Neural cell (in vitro differentiated cells): ENCODE measurements at regions not wholly inside any gene's neighbourhood (a gene's known extent, or its start where the extent isn't known, plus 50 kb on each side); places are given as distances from the start of the nearest gene placed in this dataset.

Experiments used
- H2AFZ ChIP-seq: fragments of 200-600, 300-800 bp; sonication (generic), shearing (Covaris generic); 2 replicates; pipeline ENCODE4 v1.6.0; 2014; ENCODE audit warnings: low read depth, mild to moderate bottlenecking, antibody characterized with exemption, low read length, moderate library complexity
- H3F3A ChIP-seq: fragments of 200-600 bp; shearing (Covaris generic); 2 replicates; pipeline ENCODE4 v1.6.1; 2016; ENCODE audit warnings: mild to moderate bottlenecking, moderate library complexity, mixed read lengths, antibody characterized with exemption, low read length; ENCODE audit not compliant: insufficient read depth, poor library complexity, severe bottlenecking
- H3K27ac ChIP-seq: fragments of 200-600, 300-800 bp; sonication (generic), shearing (Covaris generic); 2 replicates; pipeline ENCODE4 v1.5.1; 2014; ENCODE audit warnings: mild to moderate bottlenecking, low read length, moderate library complexity
- H3K27me3 ChIP-seq: fragments of 300-800, 200-600 bp; sonication (generic), shearing (Covaris generic); 2 replicates; pipeline ENCODE4 v1.6.0; 2014; ENCODE audit warnings: mild to moderate bottlenecking, low read depth, low read length, moderate library complexity; ENCODE audit not compliant: insufficient read depth
- H3K36me3 ChIP-seq: fragments of 300-800, 200-600 bp; sonication (generic), shearing (Covaris generic); 2 replicates; pipeline ENCODE4 v1.5.1; 2014; ENCODE audit warnings: mild to moderate bottlenecking, antibody characterized with exemption, low read length, moderate library complexity; ENCODE audit not compliant: insufficient read depth
- H3K4me2 ChIP-seq: fragments of 300-800, 200-600 bp; sonication (generic), shearing (Covaris generic); 2 replicates; pipeline ENCODE4 v1.6.0; 2014; ENCODE audit warnings: mild to moderate bottlenecking, low read length
- H3K4me3 ChIP-seq: fragments of 300-800, 200-600 bp; sonication (generic), shearing (Covaris generic); 2 replicates; pipeline ENCODE4 v1.5.1; 2014; ENCODE audit warnings: mild to moderate bottlenecking, low read length, moderate library complexity
- H3K79me2 ChIP-seq: fragments of 200-600 bp; shearing (Covaris generic); replicated peaks from 2 replicates; pipeline ENCODE4 v1.6.0; 2014; ENCODE audit warnings: mild to moderate bottlenecking, low read length, moderate library complexity; ENCODE audit not compliant: insufficient read depth
- H3K9ac ChIP-seq: fragments of 300-800, 200-600 bp; sonication (generic), shearing (Covaris generic); 2 replicates; pipeline ENCODE4 v1.6.1; 2016; ENCODE audit warnings: mild to moderate bottlenecking, low read length, mixed read lengths
- H3K9me2 ChIP-seq: fragments of 200-600 bp; shearing (Covaris generic); 2 replicates; pipeline ENCODE4 v1.6.1; 2016; ENCODE audit warnings: mild to moderate bottlenecking, low read length, mixed read lengths; ENCODE audit not compliant: insufficient read depth
- H3K9me3 ChIP-seq: fragments of 200-600, 300-800 bp; sonication (generic), shearing (Covaris generic); 2 replicates; pipeline ENCODE4 v1.6.1; 2016; ENCODE audit warnings: mild to moderate bottlenecking, mixed run types, low read length, moderate library complexity, mixed read lengths
- H4K20me1 ChIP-seq: fragments of 200-600 bp; shearing (Covaris generic); 2 replicates; pipeline ENCODE4 v1.6.1; 2016; ENCODE audit warnings: mild to moderate bottlenecking, mixed run types; ENCODE audit not compliant: insufficient read depth
- CTCF ChIP-seq: fragments of 450-650 bp; IDR thresholded peaks from 2 replicates; pipeline ENCODE4 v1.5.1; 2014; ENCODE audit warnings: antibody characterized with exemption, mild to moderate bottlenecking, moderate library complexity; ENCODE audit not compliant: poor library complexity, severe bottlenecking
- EP300 ChIP-seq: fragments of 450-650 bp; conservative IDR thresholded peaks from 2 replicates; pipeline ENCODE4 v1.6.1; 2014; ENCODE audit warnings: antibody characterized with exemption, mild to moderate bottlenecking, moderate library complexity; ENCODE audit not compliant: poor library complexity, severe bottlenecking
- EZH2 ChIP-seq: fragments of 200-600, 300-800 bp; shearing (Covaris generic), sonication (generic); IDR thresholded peaks from 2 replicates; pipeline ENCODE4 v1.6.1; 2014; ENCODE audit warnings: antibody characterized with exemption, low read length, borderline replicate concordance, mild to moderate bottlenecking; ENCODE audit not compliant: insufficient read depth, poor library complexity, severe bottlenecking
- MXI1 ChIP-seq: fragments of 450-650 bp; conservative IDR thresholded peaks from 2 replicates; pipeline ENCODE4 v1.6.1; 2014; ENCODE audit warnings: antibody characterized with exemption, mild to moderate bottlenecking; ENCODE audit not compliant: poor library complexity, severe bottlenecking
- POLR2AphosphoS5 ChIP-seq: IDR thresholded peaks from 2 replicates; pipeline ENCODE4 v1.6.1; 2012
- RAD21 ChIP-seq: fragments of 450-650 bp; conservative IDR thresholded peaks from 2 replicates; pipeline ENCODE4 v1.6.1; 2014; ENCODE audit warnings: antibody characterized with exemption, mild to moderate bottlenecking, moderate library complexity
- REST ChIP-seq: IDR thresholded peaks from 2 replicates; pipeline ENCODE4 v1.6.1; 2012; ENCODE audit warnings: borderline replicate concordance
- SMC3 ChIP-seq: fragments of 450-650 bp; conservative IDR thresholded peaks from 2 replicates; pipeline ENCODE4 v1.6.1; 2014; ENCODE audit warnings: antibody characterized with exemption, mild to moderate bottlenecking, moderate library complexity; ENCODE audit not compliant: poor library complexity
- TAF1 ChIP-seq: IDR thresholded peaks from 2 replicates; pipeline ENCODE4 v1.6.1; 2012; ENCODE audit warnings: low read depth

- Histone ChIP-seq H3K9me2 (no peaks in the 10 kb centered on the region), H3K36me3 (no peaks in the 10 kb centered on the region), H3K4me2 (no peak overlapping the region), H4K20me1 (no peaks in the 10 kb centered on the region), H3F3A (no peaks in the 10 kb centered on the region), H3K9me3 (no peaks in the 10 kb centered on the region), H3K4me3 (no peak overlapping the region), H3K27ac (no peak overlapping the region), H3K79me2 (no peaks in the 10 kb centered on the region), H3K27me3 (no peaks in the 10 kb centered on the region), H2AFZ (no peak overlapping the region), H3K9ac (no peak overlapping the region)
- TF ChIP-seq POLR2AphosphoS5 (no peak), REST (no peak), RAD21 (no peak), TAF1 (no peak), CTCF (no peak), SMC3 (no peak), EZH2 (no peak), EP300 (no peak), MXI1 (no peak)
Measured at GRCh38 chr5:68547622-68548021, 332.1 kb downstream of the PIK3R1 start.

GRCh38 chr5:68548959-68549676, 333.6 kb downstream of the PIK3R1 start:
- TF ChIP-seq MXI1 (no peak), POLR2AphosphoS5 (no peak), RAD21 (no peak), CTCF (no peak), TAF1 (no peak), EZH2 (no peak), REST (no peak), SMC3 (no peak), EP300 (no peak)
- H3K27me3 ChIP-seq = no peaks in the 10 kb centered on the region
- H3K4me2 ChIP-seq = no peak overlapping the region
- no peaks in the 10 kb centered on the region for H3F3A ChIP-seq
- H3K79me2 ChIP-seq = no peaks in the 10 kb centered on the region
- H3K9me2 ChIP-seq = no peaks in the 10 kb centered on the region
- H3K4me3 ChIP-seq = no peak overlapping the region
- H3K27ac ChIP-seq = no peak overlapping the region
- no peaks in the 10 kb centered on the region for H3K36me3 ChIP-seq
- no peaks in the 10 kb centered on the region for H4K20me1 ChIP-seq
- no peak overlapping the region for H2AFZ ChIP-seq
- no peaks in the 10 kb centered on the region for H3K9me3 ChIP-seq
- H3K9ac ChIP-seq = no peak overlapping the region
